ENCODE measurements at regions not wholly inside any gene's neighbourhood (a gene's known extent, or its start where the extent isn't known, plus 50 kb on each side); places are given as distances from the start of the nearest gene placed in this dataset.

GRCh38 chr1:116231752-116232151, 120.6 kb downstream of the MAB21L3 start:
- BruUV-seq (replicated peaks) = no TSS peak
- no CpG with 5 or more reads among the region's 2 CpGs for WGBS, 2 experiments (ENCODE audit: extremely low coverage in 2 of 2, insufficient read length in 1 of 2)

More at GRCh38 chr1:116231752-116232151, 120.6 kb downstream of the MAB21L3 start:
- no peak overlapping the region for H3K4me3 ChIP-seq (ENCODE audit: insufficient read depth, low read depth, low read length)
- no peaks in the 10 kb centered on the region for H3K9me1 ChIP-seq (ENCODE audit: insufficient read depth, low read length)
- H2BK120ac ChIP-seq (ENCODE audit: low read depth, low read length) = no peak overlapping the region
- no peak overlapping the region for H2AFZ ChIP-seq (replicated peaks; ENCODE audit: low read length, poor library complexity)
- no peak for DNase-seq
- TF ChIP-seq CHD1 (IDR thresholded peaks at IDR 0.05; ENCODE audit: low read depth, low read length) (no peak), NFE2L2 (IDR thresholded peaks at IDR 0.05; ENCODE audit: low read depth, low read length) (no peak), MAFK (IDR thresholded peaks at IDR 0.05; ENCODE audit: low read depth, low read length) (no peak), POLR2A (IDR thresholded peaks at IDR 0.05; ENCODE audit: low read depth, low read length) (no peak), CEBPB (IDR thresholded peaks at IDR 0.05; ENCODE audit: low read depth, low read length) (no peak), FOS (IDR thresholded peaks at IDR 0.05; ENCODE audit: low read depth, low read length) (no peak), MAZ (IDR thresholded peaks at IDR 0.05; ENCODE audit: borderline replicate concordance, low read depth, low read length) (no peak)
- TF ChIP-seq, protein P1, sequence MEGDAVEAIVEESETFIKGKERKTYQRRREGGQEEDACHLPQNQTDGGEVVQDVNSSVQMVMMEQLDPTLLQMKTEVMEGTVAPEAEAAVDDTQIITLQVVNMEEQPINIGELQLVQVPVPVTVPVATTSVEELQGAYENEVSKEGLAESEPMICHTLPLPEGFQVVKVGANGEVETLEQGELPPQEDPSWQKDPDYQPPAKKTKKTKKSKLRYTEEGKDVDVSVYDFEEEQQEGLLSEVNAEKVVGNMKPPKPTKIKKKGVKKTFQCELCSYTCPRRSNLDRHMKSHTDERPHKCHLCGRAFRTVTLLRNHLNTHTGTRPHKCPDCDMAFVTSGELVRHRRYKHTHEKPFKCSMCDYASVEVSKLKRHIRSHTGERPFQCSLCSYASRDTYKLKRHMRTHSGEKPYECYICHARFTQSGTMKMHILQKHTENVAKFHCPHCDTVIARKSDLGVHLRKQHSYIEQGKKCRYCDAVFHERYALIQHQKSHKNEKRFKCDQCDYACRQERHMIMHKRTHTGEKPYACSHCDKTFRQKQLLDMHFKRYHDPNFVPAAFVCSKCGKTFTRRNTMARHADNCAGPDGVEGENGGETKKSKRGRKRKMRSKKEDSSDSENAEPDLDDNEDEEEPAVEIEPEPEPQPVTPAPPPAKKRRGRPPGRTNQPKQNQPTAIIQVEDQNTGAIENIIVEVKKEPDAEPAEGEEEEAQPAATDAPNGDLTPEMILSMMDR (conservative IDR thresholded peaks at IDR 0.05; ENCODE audit: low read depth, low read length) = no peak
- no peaks in the 10 kb centered on the region for H3K4me1 ChIP-seq (ENCODE audit: control insufficient read depth, insufficient read depth, low read length)
- H3K14ac ChIP-seq (replicated peaks; ENCODE audit: low read depth, low read length) = no peak overlapping the region
- H2BK15ac ChIP-seq (ENCODE audit: low read depth, low read length) = no peak overlapping the region
- H4K8ac ChIP-seq (ENCODE audit: low read depth in 2 of 2, low read length in 2 of 2) = no peak overlapping the region
- no peak overlapping the region for H4K5ac ChIP-seq (ENCODE audit: low read depth, low read length)
- no peak for ATAC-seq (ENCODE audit: low read depth)
- H3K23ac ChIP-seq (ENCODE audit: low read depth, low read length) = no peak overlapping the region
- no peak overlapping the region for H3K18ac ChIP-seq (ENCODE audit: low read depth, low read length)
- in situ Hi-C loops (cut with MboI; ENCODE audit: low sequenced_read_pairs) = loop anchor here (10.0 kb wide), 1 partner anchor 63 kb away; no protein-coding TSS in a partner anchor
- H2AK9ac ChIP-seq (replicated peaks; ENCODE audit: low read depth, low read length, poor library complexity) = no peak overlapping the region
- dilution Hi-C loops (cut with HindIII; ENCODE audit: low sequenced_read_pairs, unreplicated experiment) = no loop called here
- no peak overlapping the region for H4K91ac ChIP-seq (ENCODE audit: insufficient read depth, low read depth, low read length)
- H2AK5ac ChIP-seq (ENCODE audit: low read depth, low read length) = no peak overlapping the region
- no peaks in the 10 kb centered on the region for H4K20me1 ChIP-seq (ENCODE audit: insufficient read depth, low read length)
- ChIA-PET CTCF (no interaction called here), POLR2A (ENCODE audit: unreplicated experiment) (no interaction called here)
- H3K4me2 ChIP-seq (ENCODE audit: low read depth, low read length) = no peak overlapping the region
- H2BK5ac ChIP-seq (ENCODE audit: low read depth, low read length, poor library complexity, severe bottlenecking) = no peak overlapping the region
- no peak overlapping the region for H3K27ac ChIP-seq (ENCODE audit: insufficient read depth, low read length)
- H2BK20ac ChIP-seq (ENCODE audit: low read depth, low read length) = no peak overlapping the region
- no peak overlapping the region for H3K56ac ChIP-seq (ENCODE audit: extremely low read depth, insufficient read depth, low read length)
- no peak overlapping the region for H3K4ac ChIP-seq (ENCODE audit: low read depth, low read length)
- H3K27me3 ChIP-seq (ENCODE audit: control insufficient read depth, insufficient read depth, low read length) = no peaks in the 10 kb centered on the region; the same call in 1 of the 2 replicates
- no peak overlapping the region for H3K9ac ChIP-seq (ENCODE audit: low read depth, low read length)
- no peaks in the 10 kb centered on the region for H3K36me3 ChIP-seq (ENCODE audit: control insufficient read depth, insufficient read depth, low read length)
- no peaks in the 10 kb centered on the region for H3K79me1 ChIP-seq (ENCODE audit: low read depth in 1 of 2, low read length in 2 of 2)
- H3K9me3 ChIP-seq (ENCODE audit: control insufficient read depth, insufficient read depth, low read length) = no peaks in the 10 kb centered on the region
- intact Hi-C loops (cut with micrococcal nuclease) = no loop called here
